Peyer's patch (tissue), 4 donors: ENCODE measurements at regions not wholly inside any gene's neighbourhood (a gene's known extent, or its start where the extent isn't known, plus 50 kb on each side); places are given as distances from the start of the nearest gene placed in this dataset.
"Not testable (repeated sequence)": the region's sequence is repeated elsewhere in the genome, so short reads cannot be mapped to it uniquely, and the experiment has no call there.

ENCODE experiments used
- POLR2A ChIP-seq, 2 donors: fragments of 450-650 bp; IDR thresholded peaks; one replicate each; pipeline ENCODE4 v1.5.1; 2017; ENCODE audit warnings: antibody characterized with exemption in 2 of 2, mild to moderate bottlenecking in 2 of 2, moderate library complexity in 2 of 2
- TF ChIP-seq, protein P1 (sequence below), 6 experiments: fragments of 450-650 bp in 4 of 6; fragments of 200-600 bp in 2 of 6; sonication (generic) in 1 of 6; IDR thresholded peaks; one replicate each; pipeline ENCODE4 v1.5.1; 2017 to 2019; ENCODE audit warnings: antibody characterized with exemption in 6 of 6, mild to moderate bottlenecking in 3 of 6, moderate library complexity in 1 of 6

DNA sequence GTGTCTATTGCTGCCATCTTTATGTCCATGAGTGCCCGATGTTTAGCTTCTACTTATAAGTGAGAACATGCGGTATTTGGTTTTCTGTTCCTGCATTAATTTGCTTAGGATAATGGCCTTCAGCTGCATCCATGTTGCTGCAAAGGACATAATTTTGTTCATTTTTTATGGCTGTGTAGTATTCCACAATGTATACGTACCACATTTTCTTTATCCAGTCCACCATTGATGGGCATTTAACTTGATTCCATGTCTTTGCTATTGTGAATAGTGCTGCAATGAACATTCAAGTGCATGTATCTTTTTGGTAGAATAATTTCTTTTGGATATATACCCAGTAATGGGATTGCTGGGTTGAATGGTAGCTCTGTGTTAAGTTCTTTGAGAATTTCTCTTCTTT is 376.3 kb upstream of the PROK2 start:
- TF ChIP-seq, protein P1, sequence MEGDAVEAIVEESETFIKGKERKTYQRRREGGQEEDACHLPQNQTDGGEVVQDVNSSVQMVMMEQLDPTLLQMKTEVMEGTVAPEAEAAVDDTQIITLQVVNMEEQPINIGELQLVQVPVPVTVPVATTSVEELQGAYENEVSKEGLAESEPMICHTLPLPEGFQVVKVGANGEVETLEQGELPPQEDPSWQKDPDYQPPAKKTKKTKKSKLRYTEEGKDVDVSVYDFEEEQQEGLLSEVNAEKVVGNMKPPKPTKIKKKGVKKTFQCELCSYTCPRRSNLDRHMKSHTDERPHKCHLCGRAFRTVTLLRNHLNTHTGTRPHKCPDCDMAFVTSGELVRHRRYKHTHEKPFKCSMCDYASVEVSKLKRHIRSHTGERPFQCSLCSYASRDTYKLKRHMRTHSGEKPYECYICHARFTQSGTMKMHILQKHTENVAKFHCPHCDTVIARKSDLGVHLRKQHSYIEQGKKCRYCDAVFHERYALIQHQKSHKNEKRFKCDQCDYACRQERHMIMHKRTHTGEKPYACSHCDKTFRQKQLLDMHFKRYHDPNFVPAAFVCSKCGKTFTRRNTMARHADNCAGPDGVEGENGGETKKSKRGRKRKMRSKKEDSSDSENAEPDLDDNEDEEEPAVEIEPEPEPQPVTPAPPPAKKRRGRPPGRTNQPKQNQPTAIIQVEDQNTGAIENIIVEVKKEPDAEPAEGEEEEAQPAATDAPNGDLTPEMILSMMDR (IDR thresholded peaks at IDR 0.05) = not testable (repeated sequence)
- not testable (repeated sequence) for TF ChIP-seq POLR2A (IDR thresholded peaks at IDR 0.05)
